ENCODE measurements at regions not wholly inside any gene's neighbourhood (a gene's known extent, or its start where the extent isn't known, plus 50 kb on each side); places are given as distances from the start of the nearest gene placed in this dataset.

GRCh38 chr5:53323511-53323910 is 156.9 kb upstream of the FST start:
- no peak for ATAC-seq (replicated peaks in 6 of 8)
- 80 to 100% (median 98%) methylated on average over 1 to 2 of the region's 2 CpGs; no CpG with 5 or more reads in 2 of the 10 experiments for WGBS, 10 experiments
- in situ Hi-C loops (cut with MboI; ENCODE audit: low pct_unique_long_range_greater_than_20kb in 2 of 9, low sequenced_read_pairs in 9 of 9, unreplicated experiment in 9 of 9) = no loop called here

GRCh38 chr5:53323943-53324642 is 156.3 kb upstream of the FST start:
- ATAC-seq (replicated peaks in 6 of 8) = no peak
- in situ Hi-C loops (cut with MboI; ENCODE audit: low pct_unique_long_range_greater_than_20kb in 2 of 9, low sequenced_read_pairs in 9 of 9, unreplicated experiment in 9 of 9) = no loop called here
- 50 to 100% (median 100%) methylated on average over 1 of the region's 1 CpG; no CpG with 5 or more reads in 6 of the 10 experiments for WGBS, 10 experiments

More at GRCh38 chr5:53323511-53323910, 156.9 kb upstream of the FST start:
- no peak overlapping the region for H3K27ac ChIP-seq
- H3K4me1 ChIP-seq (replicated peaks in 1 of 2) = no peaks in the 10 kb centered on the region
- no peak overlapping the region for H3K4me3 ChIP-seq

GRCh38 chr5:53326424-53327153 is 153.8 kb upstream of the FST start:
- no peak overlapping the region for H3K27ac ChIP-seq
- H3K4me3 ChIP-seq = no peak overlapping the region
- WGBS, 10 experiments = 16 to 100% (median 88%) methylated on average over 1 to 7 of the region's 7 CpGs
- in situ Hi-C loops (cut with MboI; ENCODE audit: low pct_unique_long_range_greater_than_20kb in 2 of 9, low sequenced_read_pairs in 9 of 9, unreplicated experiment in 9 of 9) = no loop called here
- no peaks in the 10 kb centered on the region for H3K4me1 ChIP-seq (replicated peaks in 1 of 2)
- peak in 2 of 8 experiments; percentile 37 to 52 for ATAC-seq (replicated peaks in 6 of 8)

More at GRCh38 chr5:53323943-53324642, 156.3 kb upstream of the FST start:
- Histone ChIP-seq H3K27ac (no peak overlapping the region), H3K4me3 (no peak overlapping the region), H3K4me1 (replicated peaks in 1 of 2) (no peaks in the 10 kb centered on the region)

- in situ Hi-C loops (cut with MboI; ENCODE audit: low pct_unique_long_range_greater_than_20kb in 2 of 9, low sequenced_read_pairs in 9 of 9, unreplicated experiment in 9 of 9) = no loop called here
- Histone ChIP-seq H3K27ac (no peak overlapping the region), H3K4me3 (no peak overlapping the region), H3K4me1 (replicated peaks in 1 of 2) (no peaks in the 10 kb centered on the region)
- WGBS, 10 experiments = 60 to 100% (median 88%) methylated on average over 1 to 2 of the region's 2 CpGs
- no peak for ATAC-seq (replicated peaks in 6 of 8)
Measured at GRCh38 chr5:53327811-53328334, 152.6 kb upstream of the FST start.

GRCh38 chr5:53330491-53330890 is 149.9 kb upstream of the FST start:
- in situ Hi-C loops (cut with MboI; ENCODE audit: low pct_unique_long_range_greater_than_20kb in 2 of 9, low sequenced_read_pairs in 9 of 9, unreplicated experiment in 9 of 9) = no loop called here
- Histone ChIP-seq H3K27ac (no peak overlapping the region), H3K4me3 (no peak overlapping the region), H3K4me1 (replicated peaks in 1 of 2) (no peaks in the 10 kb centered on the region)
- WGBS, 10 experiments = 55 to 92% (median 83%) methylated on average over 1 to 2 of the region's 2 CpGs
- ATAC-seq (replicated peaks in 6 of 8) = no peak

GRCh38 chr5:53331463-53331862 is 149.0 kb upstream of the FST start:
- H3K27ac ChIP-seq = no peak overlapping the region
- in situ Hi-C loops (cut with MboI; ENCODE audit: low pct_unique_long_range_greater_than_20kb in 2 of 9, low sequenced_read_pairs in 9 of 9, unreplicated experiment in 9 of 9) = no loop called here
- H3K4me3 ChIP-seq = no peak overlapping the region
- ATAC-seq (replicated peaks in 6 of 8) = peak in 2 of 8 experiments; percentile 22 to 40
- WGBS, 10 experiments = 17 to 100% (median 56%) methylated on average over 1 of the region's 1 CpG; no CpG with 5 or more reads in 1 of the 10 experiments
- no peaks in the 10 kb centered on the region for H3K4me1 ChIP-seq (replicated peaks in 1 of 2)

GRCh38 chr5:53333160-53333559 is 147.3 kb upstream of the FST start:
- H3K4me1 ChIP-seq (replicated peaks in 1 of 2) = no peaks in the 10 kb centered on the region
- in situ Hi-C loops (cut with MboI; ENCODE audit: low pct_unique_long_range_greater_than_20kb in 2 of 9, low sequenced_read_pairs in 9 of 9, unreplicated experiment in 9 of 9) = no loop called here
- H3K27ac ChIP-seq = no peak overlapping the region
- H3K4me3 ChIP-seq = no peak overlapping the region
- no peak for ATAC-seq (replicated peaks in 6 of 8)
- 0 to 93% (median 70%) methylated on average over 1 to 3 of the region's 3 CpGs for WGBS, 10 experiments

GRCh38 chr5:53334431-53334941 is 145.9 kb upstream of the FST start:
- Histone ChIP-seq H3K4me3 (no peak overlapping the region), H3K4me1 (replicated peaks in 1 of 2) (no peaks in the 10 kb centered on the region), H3K27ac (no peak overlapping the region)
- WGBS, 10 experiments = 33 to 100% (median 81%) methylated on average over 1 to 3 of the region's 4 CpGs; no CpG with 5 or more reads in 2 of the 10 experiments
- in situ Hi-C loops (cut with MboI; ENCODE audit: low pct_unique_long_range_greater_than_20kb in 2 of 9, low sequenced_read_pairs in 9 of 9, unreplicated experiment in 9 of 9) = no loop called here
- ATAC-seq (replicated peaks in 6 of 8) = no peak

GRCh38 chr5:53335115-53335514 is 145.3 kb upstream of the FST start:
- in situ Hi-C loops (cut with MboI; ENCODE audit: low pct_unique_long_range_greater_than_20kb in 2 of 9, low sequenced_read_pairs in 9 of 9, unreplicated experiment in 9 of 9) = no loop called here
- Histone ChIP-seq H3K4me3 (no peak overlapping the region), H3K27ac (no peak overlapping the region), H3K4me1 (replicated peaks in 1 of 2) (no peaks in the 10 kb centered on the region)
- ATAC-seq (replicated peaks in 6 of 8) = peak in 2 of 8 experiments; percentile 28 to 62
- WGBS, 10 experiments = 60 to 80% (median 75%) methylated on average over 1 to 2 of the region's 2 CpGs; no CpG with 5 or more reads in 7 of the 10 experiments

- ATAC-seq (replicated peaks in 6 of 8) = no peak
- Histone ChIP-seq H3K27ac (no peak overlapping the region), H3K4me3 (no peak overlapping the region), H3K4me1 (replicated peaks in 1 of 2) (no peaks in the 10 kb centered on the region)
- in situ Hi-C loops (cut with MboI; ENCODE audit: low pct_unique_long_range_greater_than_20kb in 2 of 9, low sequenced_read_pairs in 9 of 9, unreplicated experiment in 9 of 9) = no loop called here
- 50 to 100% (median 82%) methylated on average over 1 of the region's 1 CpG; no CpG with 5 or more reads in 4 of the 10 experiments for WGBS, 10 experiments
Measured at GRCh38 chr5:53337827-53338226, 142.6 kb upstream of the FST start.

- ATAC-seq (replicated peaks in 6 of 8) = no peak
- Histone ChIP-seq H3K27ac (no peak overlapping the region), H3K4me1 (replicated peaks in 1 of 2) (no peaks in the 10 kb centered on the region), H3K4me3 (no peak overlapping the region)
- in situ Hi-C loops (cut with MboI; ENCODE audit: low pct_unique_long_range_greater_than_20kb in 2 of 9, low sequenced_read_pairs in 9 of 9, unreplicated experiment in 9 of 9) = no loop called here
- 17 to 100% (median 77%) methylated on average over 1 to 2 of the region's 2 CpGs; no CpG with 5 or more reads in 2 of the 10 experiments for WGBS, 10 experiments
Measured at GRCh38 chr5:53338971-53339370, 141.5 kb upstream of the FST start.

GRCh38 chr5:53339962-53340540 is 140.4 kb upstream of the FST start:
- in situ Hi-C loops (cut with MboI; ENCODE audit: low pct_unique_long_range_greater_than_20kb in 2 of 9, low sequenced_read_pairs in 9 of 9, unreplicated experiment in 9 of 9) = no loop called here
- no peak overlapping the region for H3K27ac ChIP-seq
- no peak overlapping the region for H3K4me3 ChIP-seq
- 38 to 91% (median 78%) methylated on average over 1 to 2 of the region's 2 CpGs; no CpG with 5 or more reads in 2 of the 10 experiments for WGBS, 10 experiments
- no peak for ATAC-seq (replicated peaks in 6 of 8)
- H3K4me1 ChIP-seq (replicated peaks in 1 of 2) = no peaks in the 10 kb centered on the region

Measured in motor neuron (in vitro differentiated cells).